ENCODE measurements at regions not wholly inside any gene's neighbourhood (a gene's known extent, or its start where the extent isn't known, plus 50 kb on each side); places are given as distances from the start of the nearest gene placed in this dataset.

GRCh38 chr3:8164145-8164544, 337.5 kb upstream of the LMCD1 start:
- H3K36me3 ChIP-seq (ENCODE audit: insufficient read depth, low read length), result no peaks in the 10 kb centered on the region
- no peaks in the 10 kb centered on the region for H3K4me1 ChIP-seq (ENCODE audit: insufficient read depth, low read length, severe bottlenecking)
- no peaks in the 10 kb centered on the region for H3K27me3 ChIP-seq (ENCODE audit: insufficient read depth, low read length)
- H3K9me2 ChIP-seq (ENCODE audit: low read depth, low read length), result no peaks in the 10 kb centered on the region
- H3K9me3 ChIP-seq (ENCODE audit: low read length), result no peaks in the 10 kb centered on the region
- H3K9ac ChIP-seq (ENCODE audit: low read length), result no peak overlapping the region
- H3K4me2 ChIP-seq (ENCODE audit: low read length), result no peak overlapping the region
- no peaks in the 10 kb centered on the region for H4K20me1 ChIP-seq (ENCODE audit: insufficient read depth, low read length)
- H3K27ac ChIP-seq (ENCODE audit: low read depth, low read length, poor library complexity, severe bottlenecking), result no peak overlapping the region
- no peak overlapping the region for H3K4me3 ChIP-seq (ENCODE audit: low read depth, low read length, poor library complexity, severe bottlenecking)
- no peak for TF ChIP-seq CTCF (IDR thresholded peaks at IDR 0.05; ENCODE audit: low read length)
- no peak overlapping the region for H2AFZ ChIP-seq (ENCODE audit: low read length)
- H3K79me2 ChIP-seq (ENCODE audit: insufficient read depth, low read length), result no peaks in the 10 kb centered on the region
- H3F3A ChIP-seq (ENCODE audit: insufficient read depth, low read length), result no peaks in the 10 kb centered on the region

- Histone ChIP-seq H3K79me2 (ENCODE audit: insufficient read depth, low read length) (no peaks in the 10 kb centered on the region), H3F3A (ENCODE audit: insufficient read depth, low read length) (no peaks in the 10 kb centered on the region), H3K9ac (ENCODE audit: low read length) (no peak overlapping the region), H3K4me3 (ENCODE audit: low read depth, low read length, poor library complexity, severe bottlenecking) (no peak overlapping the region), H2AFZ (ENCODE audit: low read length) (no peak overlapping the region), H3K27me3 (ENCODE audit: insufficient read depth, low read length) (no peaks in the 10 kb centered on the region; the same call in 1 of the 2 replicates), H3K4me2 (ENCODE audit: low read length) (no peak overlapping the region), H3K4me1 (ENCODE audit: insufficient read depth, low read length, severe bottlenecking) (no peaks in the 10 kb centered on the region), H4K20me1 (ENCODE audit: insufficient read depth, low read length) (no peaks in the 10 kb centered on the region), H3K9me3 (ENCODE audit: low read length) (no peaks in the 10 kb centered on the region), H3K36me3 (ENCODE audit: insufficient read depth, low read length) (no peaks in the 10 kb centered on the region), H3K27ac (ENCODE audit: low read depth, low read length, poor library complexity, severe bottlenecking) (no peak overlapping the region), H3K9me2 (ENCODE audit: low read depth, low read length) (no peaks in the 10 kb centered on the region)
- no peak for TF ChIP-seq EZH2 (IDR thresholded peaks at IDR 0.05; ENCODE audit: borderline replicate concordance, low read length)
- TF ChIP-seq CTCF (IDR thresholded peaks at IDR 0.05; ENCODE audit: low read length), result no peak
Measured at GRCh38 chr3:8166014-8166413, 335.6 kb upstream of the LMCD1 start.

- H3K9me2 ChIP-seq (ENCODE audit: low read depth, low read length), result no peaks in the 10 kb centered on the region
Measured at GRCh38 chr3:8170971-8171508, 330.6 kb upstream of the LMCD1 start.

More at GRCh38 chr3:8170971-8171508, 330.6 kb upstream of the LMCD1 start:
- H3K4me2 ChIP-seq (ENCODE audit: low read length), result no peak overlapping the region
- no peaks in the 10 kb centered on the region; the same call in 1 of the 2 replicates for H3K27me3 ChIP-seq (ENCODE audit: insufficient read depth, low read length)
- H3K9ac ChIP-seq (ENCODE audit: low read length), result no peak overlapping the region
- H3K4me3 ChIP-seq (ENCODE audit: low read depth, low read length, poor library complexity, severe bottlenecking), result no peak overlapping the region
- TF ChIP-seq EZH2 (IDR thresholded peaks at IDR 0.05; ENCODE audit: borderline replicate concordance, low read length) (no peak), CTCF (IDR thresholded peaks at IDR 0.05; ENCODE audit: low read length) (no peak)
- H3K27ac ChIP-seq (ENCODE audit: low read depth, low read length, poor library complexity, severe bottlenecking), result no peak overlapping the region
- H2AFZ ChIP-seq (ENCODE audit: low read length), result no peak overlapping the region
- no peaks in the 10 kb centered on the region for H3K79me2 ChIP-seq (ENCODE audit: insufficient read depth, low read length)
- no peaks in the 10 kb centered on the region for H4K20me1 ChIP-seq (ENCODE audit: insufficient read depth, low read length)
- no peaks in the 10 kb centered on the region for H3K4me1 ChIP-seq (ENCODE audit: insufficient read depth, low read length, severe bottlenecking)
- no peaks in the 10 kb centered on the region for H3K9me3 ChIP-seq (ENCODE audit: low read length)
- no peaks in the 10 kb centered on the region for H3K36me3 ChIP-seq (ENCODE audit: insufficient read depth, low read length)
- no peaks in the 10 kb centered on the region for H3F3A ChIP-seq (ENCODE audit: insufficient read depth, low read length)

Measured in OCI-LY1 (cell line).